NCI-H82 treated with DMSO at 0.1 percent for 48 hours (cell line): ENCODE measurements at regions not wholly inside any gene's neighbourhood (a gene's known extent, or its start where the extent isn't known, plus 50 kb on each side); places are given as distances from the start of the nearest gene placed in this dataset.
"Not testable (repeated sequence)": the region's sequence is repeated elsewhere in the genome, so short reads cannot be mapped to it uniquely, and the experiment has no call there.

Source experiments
- DNase-seq: peaks from one replicate; lab custom pipeline; 2025; ENCODE audit not compliant: unreplicated experiment; lab: John Stamatoyannopoulos, UW

DNA sequence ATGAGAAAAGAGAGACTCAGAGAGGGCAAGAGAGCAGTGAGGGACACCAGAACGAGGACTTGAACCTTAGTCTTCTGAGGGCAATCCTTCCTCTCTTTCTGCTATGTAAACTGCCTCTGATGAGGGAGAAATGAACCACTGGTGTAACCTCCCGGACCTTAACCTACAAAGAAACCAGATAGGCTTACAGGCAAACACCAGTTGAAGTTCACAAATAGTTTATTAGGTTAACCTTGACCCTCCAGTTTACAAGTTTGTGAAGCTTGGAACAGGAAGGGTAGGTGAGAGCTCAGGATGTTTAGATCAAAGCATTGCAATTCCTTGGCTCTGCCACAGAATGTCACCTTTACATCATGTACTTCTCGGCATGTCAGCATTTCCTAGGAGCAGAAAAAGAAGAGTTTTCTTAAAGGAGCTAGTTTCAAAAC, 486.4 kb upstream of the SPRED2 start:
- no peak for DNase-seq

DNA sequence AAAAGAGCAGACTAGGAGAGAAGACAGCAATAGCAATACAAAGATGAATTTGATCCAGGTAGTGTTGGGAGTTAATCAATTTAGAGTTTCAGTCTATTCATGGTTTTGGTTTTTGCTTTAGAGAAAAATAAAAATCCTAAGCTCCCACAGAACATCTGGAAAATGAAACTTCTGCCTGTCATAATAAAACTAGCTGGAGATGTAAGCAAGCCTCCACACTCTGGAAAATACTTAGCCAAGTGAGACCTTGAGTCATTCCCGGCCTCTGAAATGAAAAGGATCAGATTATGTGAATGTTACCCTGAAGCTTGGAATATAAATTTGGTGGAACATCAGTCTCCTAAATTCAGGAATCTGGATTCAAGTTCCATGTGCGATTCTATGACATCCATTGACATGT, 485.6 kb upstream of the SPRED2 start:
- DNase-seq, result no peak

DNA sequence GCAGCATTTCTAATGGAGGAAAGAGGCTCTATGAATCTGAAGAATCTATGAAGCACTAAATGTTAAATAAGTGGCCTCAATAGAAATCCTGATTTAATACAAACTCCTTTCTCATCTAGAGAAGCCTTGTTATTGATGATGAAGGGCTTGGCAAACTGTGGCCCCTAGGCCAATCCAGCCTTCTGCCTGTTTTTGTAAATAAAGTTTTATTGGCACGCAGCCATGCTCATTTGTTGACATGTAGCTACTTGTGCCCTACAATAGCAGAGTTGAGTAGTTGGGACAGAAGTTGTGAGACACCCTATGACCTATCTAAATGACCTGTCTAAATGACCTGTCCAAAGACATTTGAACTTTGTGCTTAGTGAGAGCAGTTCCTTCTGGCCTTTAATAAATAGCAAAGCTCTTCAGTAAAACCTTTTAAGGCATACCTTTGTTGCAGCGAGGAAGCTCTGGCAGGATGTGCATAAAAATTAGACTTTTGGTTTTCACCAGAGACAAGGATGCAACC, 484.4 kb upstream of the SPRED2 start:
- no peak for DNase-seq

DNA sequence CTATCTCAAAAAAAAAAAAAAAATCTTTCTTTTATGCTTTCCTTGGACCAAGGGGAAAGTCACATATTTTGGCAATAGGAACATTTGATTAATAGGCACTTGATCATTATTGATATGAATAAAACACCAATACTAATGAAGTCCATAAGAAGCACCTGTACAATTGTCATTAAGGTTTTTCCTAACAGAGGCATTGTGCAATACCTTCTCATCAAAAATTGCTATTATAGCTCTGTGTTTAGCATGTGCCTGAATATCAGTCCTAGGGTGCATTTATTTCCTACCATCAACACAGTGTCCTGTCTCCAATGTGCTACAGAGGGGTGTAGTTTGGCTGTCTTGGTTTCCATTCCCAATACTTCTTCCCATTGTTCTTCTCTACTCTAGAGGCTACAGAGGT, 483.8 kb upstream of the SPRED2 start:
- no peak for DNase-seq

- no peak for DNase-seq
Observed at GRCh38 chr2:65915273-65915672, 482.9 kb upstream of the SPRED2 start.

- DNase-seq, result no peak
Observed at GRCh38 chr2:65914244-65914786, 481.9 kb upstream of the SPRED2 start.

DNA sequence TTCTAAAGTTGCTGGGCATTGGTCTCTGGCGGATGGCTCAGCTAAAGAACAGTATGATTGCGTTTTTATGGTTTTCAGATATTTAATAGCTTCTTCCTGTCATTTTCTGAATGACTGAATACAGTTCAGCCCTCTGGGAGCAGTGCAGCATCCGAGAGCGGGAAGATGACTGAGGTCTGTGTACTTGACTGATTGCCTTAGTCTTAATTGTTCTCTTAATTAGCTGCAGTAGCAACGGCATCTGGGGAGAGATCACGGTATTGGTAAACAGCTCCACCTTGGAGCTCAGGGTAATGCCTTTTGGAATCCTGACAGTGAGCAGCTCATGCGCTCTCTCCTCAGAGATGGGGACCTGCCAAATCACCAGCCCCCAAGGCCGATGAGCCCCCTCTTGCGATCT, 481.4 kb upstream of the SPRED2 start:
- DNase-seq, result peak; percentile 68

GRCh38 chr2:65901756-65902155, 469.4 kb upstream of the SPRED2 start:
- DNase-seq, result no peak

DNA sequence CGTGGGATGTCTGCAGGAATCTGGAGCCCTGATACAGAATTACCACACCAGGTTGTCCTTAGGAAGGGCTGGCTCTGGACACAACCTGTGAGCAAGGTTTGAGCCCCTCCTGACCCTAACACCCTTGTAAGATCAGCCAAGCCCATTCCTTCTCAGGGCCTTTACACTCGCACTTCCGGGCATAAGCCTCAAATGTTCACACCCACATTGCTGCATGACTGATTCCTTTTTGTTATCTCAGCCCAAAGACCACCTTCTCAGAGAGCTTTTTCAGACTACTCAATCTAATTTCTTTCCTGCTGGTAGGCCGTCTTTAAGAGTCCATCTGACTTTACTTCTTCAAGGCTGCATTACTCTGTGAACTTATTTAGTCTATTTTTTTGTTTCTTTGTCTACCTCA, 464.0 kb upstream of the SPRED2 start:
- DNase-seq, result no peak

DNA sequence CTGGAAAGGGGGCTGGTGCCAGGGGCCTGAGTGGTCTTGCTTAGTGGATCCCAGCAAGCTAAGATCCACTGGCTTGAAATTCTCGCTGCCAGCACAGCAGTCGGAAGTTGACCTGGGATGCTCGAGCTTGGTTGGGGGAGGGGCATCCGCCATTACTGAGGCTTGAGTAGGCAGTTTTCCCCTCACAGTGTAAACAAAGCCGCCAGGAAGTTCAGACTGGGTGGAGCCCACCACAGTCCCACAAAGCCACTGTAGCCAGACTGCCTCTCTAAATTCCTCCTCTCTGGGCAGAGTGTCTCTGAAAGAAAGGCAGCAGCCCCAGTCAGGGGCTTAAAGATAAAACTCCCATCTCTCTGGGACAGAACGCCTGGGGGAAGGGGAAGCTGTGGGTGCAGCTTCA, 457.7 kb upstream of the SPRED2 start:
- not testable (repeated sequence) for DNase-seq

GRCh38 chr2:65885266-65885665, 452.9 kb upstream of the SPRED2 start:
- DNase-seq, result no peak

DNA sequence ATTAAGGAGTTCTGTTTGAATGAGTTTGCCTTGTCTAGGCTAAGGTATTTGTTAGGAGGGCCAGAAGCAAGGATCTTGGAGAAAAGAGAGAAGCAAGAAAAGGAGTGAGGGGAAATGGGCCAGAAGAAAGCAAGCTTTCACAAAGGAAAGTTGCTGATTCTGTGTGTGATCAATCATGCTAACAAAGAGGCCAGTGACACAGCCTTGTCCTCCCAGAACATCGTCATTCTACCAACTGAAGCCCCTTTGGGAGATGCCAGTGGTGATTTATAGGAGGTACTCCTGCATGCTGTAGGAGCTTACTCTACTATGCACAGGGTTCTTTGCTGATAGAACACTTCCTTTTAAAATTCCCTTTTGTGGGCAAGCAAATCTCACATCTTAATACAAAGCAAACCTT, 449.2 kb upstream of the SPRED2 start:
- no peak for DNase-seq

GRCh38 chr2:65880436-65880835, 448.0 kb upstream of the SPRED2 start:
- no peak for DNase-seq

DNA sequence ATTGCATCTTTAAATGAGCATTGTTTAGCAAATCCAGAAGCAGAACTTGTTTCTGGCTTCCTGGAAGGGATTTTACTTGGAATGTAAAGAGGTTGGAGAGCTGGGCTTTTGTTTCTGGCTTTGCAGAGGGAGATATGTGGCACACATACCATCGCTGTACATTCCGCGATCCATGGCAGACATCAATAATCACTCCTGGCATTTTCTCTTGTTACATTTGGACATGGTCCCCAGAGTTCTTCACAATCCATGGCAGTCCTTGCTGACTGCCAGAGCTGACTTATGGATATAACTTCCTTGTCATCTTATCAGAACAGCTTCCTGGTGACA, 445.6 kb upstream of the SPRED2 start:
- no peak for DNase-seq

DNA sequence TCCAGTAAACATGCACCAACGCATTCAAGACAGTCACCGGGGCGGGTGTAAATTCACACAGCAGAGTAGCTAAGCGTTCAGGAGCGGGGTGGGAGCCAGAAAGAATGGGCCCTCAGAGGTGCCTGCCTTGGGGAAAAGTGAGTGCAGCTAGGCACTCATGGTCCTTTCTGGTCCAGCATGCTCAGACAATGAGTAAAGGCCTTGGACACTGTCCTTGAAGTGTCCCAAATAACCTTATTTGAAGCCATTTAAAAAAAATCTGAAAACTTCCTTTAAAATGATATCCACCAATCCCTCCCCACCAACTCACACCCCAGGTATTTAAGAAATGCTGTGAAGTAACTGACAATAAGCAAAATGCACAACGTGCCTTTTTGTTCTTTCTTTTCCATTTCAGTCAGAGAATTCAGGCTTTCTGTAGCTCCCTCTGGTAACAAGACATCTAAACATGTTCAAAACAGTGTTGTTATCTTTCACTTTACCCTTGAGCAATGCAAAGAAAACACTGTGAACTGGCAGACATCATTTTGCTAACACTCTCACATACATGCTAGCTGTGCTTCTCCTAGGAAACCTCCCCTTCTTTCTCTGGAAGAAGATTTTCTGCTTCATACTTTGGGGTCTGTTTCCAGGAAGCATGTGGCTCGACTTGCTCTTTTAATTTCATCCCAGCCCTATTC, 445.1 kb upstream of the SPRED2 start:
- DNase-seq, result no peak

DNA sequence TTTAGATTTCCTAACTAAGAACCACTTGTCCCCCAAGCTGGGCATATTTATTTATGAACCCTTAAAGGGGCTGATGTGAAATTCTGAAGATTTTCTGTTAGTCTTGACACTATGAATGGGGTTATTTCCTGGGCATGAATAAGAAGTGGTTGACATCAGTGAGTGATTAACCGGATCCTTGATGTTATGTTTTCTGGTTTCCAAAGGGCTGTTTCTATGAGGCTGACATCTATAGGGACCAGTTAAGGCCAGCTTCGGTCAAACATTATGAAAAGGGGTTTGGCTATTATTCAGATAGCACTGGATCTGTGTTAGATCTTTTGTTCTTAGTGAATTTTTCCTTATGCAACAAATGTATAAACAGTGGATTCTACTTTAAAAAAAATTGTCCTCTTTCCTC, 443.7 kb upstream of the SPRED2 start:
- no peak for DNase-seq

DNA sequence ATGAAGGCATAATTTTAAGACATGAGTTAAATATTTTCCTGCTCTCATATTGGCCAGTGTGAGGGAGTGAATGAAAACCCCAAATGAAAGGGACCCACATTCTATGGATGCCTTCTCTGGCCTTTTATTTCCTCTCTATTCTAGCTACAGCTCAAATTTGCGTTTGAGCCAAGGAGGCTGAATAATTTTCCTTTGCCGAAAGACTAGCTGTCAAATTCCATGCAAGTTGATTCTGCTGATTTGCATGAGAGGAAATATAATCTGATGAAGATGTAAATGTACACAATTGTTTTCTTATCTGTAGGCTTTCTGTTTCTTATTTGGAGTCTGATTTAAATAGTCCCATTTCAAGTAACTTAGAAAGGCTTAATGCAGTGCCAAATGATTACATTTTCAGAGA, 438.4 kb upstream of the SPRED2 start:
- DNase-seq, result no peak

GRCh38 chr2:65869296-65869695, 436.9 kb upstream of the SPRED2 start:
- no peak for DNase-seq

DNA sequence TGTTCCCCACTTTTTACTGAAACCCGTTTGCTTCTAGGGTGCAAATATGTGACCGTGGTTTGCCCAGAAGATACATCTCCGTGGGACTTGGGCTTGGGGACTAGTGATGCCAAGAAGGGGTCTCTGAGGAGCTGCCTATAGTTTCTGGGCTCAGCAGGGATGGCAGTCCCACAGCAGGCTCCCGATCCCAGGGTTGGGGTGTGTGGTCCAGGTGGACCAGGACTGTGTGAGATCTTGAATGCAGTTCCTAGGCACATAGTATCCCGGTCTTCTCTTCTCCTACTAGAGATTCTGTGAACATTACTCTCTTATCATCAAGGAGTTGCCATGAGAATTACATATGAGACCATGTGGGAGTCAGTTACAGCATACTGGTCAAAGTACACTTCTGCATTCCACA, 435.8 kb upstream of the SPRED2 start:
- no peak for DNase-seq

- DNase-seq, result no peak
Observed at GRCh38 chr2:65867446-65867845, 435.0 kb upstream of the SPRED2 start.

GRCh38 chr2:65866148-65866547, 433.7 kb upstream of the SPRED2 start:
- DNase-seq, result no peak

DNA sequence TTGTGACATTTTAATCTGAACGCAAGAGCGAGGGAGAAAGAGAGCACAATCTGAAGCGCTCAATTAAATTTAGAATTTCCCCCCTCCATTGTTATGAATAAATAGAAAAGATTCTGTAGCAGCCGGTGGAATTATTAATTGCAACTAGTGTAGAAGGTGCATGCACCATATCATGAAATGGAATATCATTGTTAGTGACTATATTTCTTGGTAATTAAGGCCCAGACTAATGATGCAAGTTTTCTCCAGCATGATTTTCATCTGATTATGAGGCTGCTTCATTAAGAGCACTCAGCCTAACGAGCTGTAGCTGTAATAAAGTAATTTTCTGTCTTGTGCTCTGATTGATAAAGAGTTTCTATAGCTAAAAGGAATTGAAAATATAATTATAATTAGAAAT, 432.2 kb upstream of the SPRED2 start:
- DNase-seq, result no peak

DNA sequence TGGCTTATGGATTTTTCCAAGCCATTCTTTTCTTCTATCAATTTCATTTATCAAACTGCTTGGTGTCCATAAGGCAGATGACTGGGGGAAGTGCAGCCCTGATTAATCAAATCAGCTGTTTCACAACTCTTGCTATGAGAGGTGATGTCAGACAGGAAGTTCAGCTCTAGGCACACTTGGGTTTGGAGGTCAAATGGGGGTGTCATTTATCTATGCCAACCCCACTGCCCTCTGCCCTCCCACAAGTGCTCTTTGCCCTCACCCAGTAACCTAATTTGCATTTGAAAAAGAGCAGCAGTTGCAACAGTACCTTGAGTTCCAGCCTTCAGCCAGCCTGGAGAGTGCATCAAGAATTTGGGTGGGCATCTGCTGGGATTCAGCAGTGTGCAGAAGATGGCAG, 431.3 kb upstream of the SPRED2 start:
- no peak for DNase-seq
